Neural cell (in vitro differentiated cells): ENCODE measurements at regions not wholly inside any gene's neighbourhood (a gene's known extent, or its start where the extent isn't known, plus 50 kb on each side); places are given as distances from the start of the nearest gene placed in this dataset.

ENCODE experiments used
- CTCF ChIP-seq: fragments of 450-650 bp; IDR thresholded peaks from 2 replicates; pipeline ENCODE4 v1.5.1; 2014; ENCODE audit warnings: antibody characterized with exemption, mild to moderate bottlenecking, moderate library complexity; ENCODE audit not compliant: poor library complexity, severe bottlenecking
- EP300 ChIP-seq: fragments of 450-650 bp; conservative IDR thresholded peaks from 2 replicates; pipeline ENCODE4 v1.6.1; 2014; ENCODE audit warnings: antibody characterized with exemption, mild to moderate bottlenecking, moderate library complexity; ENCODE audit not compliant: poor library complexity, severe bottlenecking
- EZH2 ChIP-seq: fragments of 200-600, 300-800 bp; shearing (Covaris generic), sonication (generic); IDR thresholded peaks from 2 replicates; pipeline ENCODE4 v1.6.1; 2014; ENCODE audit warnings: antibody characterized with exemption, low read length, borderline replicate concordance, mild to moderate bottlenecking; ENCODE audit not compliant: insufficient read depth, poor library complexity, severe bottlenecking
- MXI1 ChIP-seq: fragments of 450-650 bp; conservative IDR thresholded peaks from 2 replicates; pipeline ENCODE4 v1.6.1; 2014; ENCODE audit warnings: antibody characterized with exemption, mild to moderate bottlenecking; ENCODE audit not compliant: poor library complexity, severe bottlenecking
- POLR2AphosphoS5 ChIP-seq: IDR thresholded peaks from 2 replicates; pipeline ENCODE4 v1.6.1; 2012
- RAD21 ChIP-seq: fragments of 450-650 bp; conservative IDR thresholded peaks from 2 replicates; pipeline ENCODE4 v1.6.1; 2014; ENCODE audit warnings: antibody characterized with exemption, mild to moderate bottlenecking, moderate library complexity
- SMC3 ChIP-seq: fragments of 450-650 bp; conservative IDR thresholded peaks from 2 replicates; pipeline ENCODE4 v1.6.1; 2014; ENCODE audit warnings: antibody characterized with exemption, mild to moderate bottlenecking, moderate library complexity; ENCODE audit not compliant: poor library complexity
- TAF1 ChIP-seq: IDR thresholded peaks from 2 replicates; pipeline ENCODE4 v1.6.1; 2012; ENCODE audit warnings: low read depth
- TF ChIP-seq, protein P1 (sequence below): IDR thresholded peaks from 2 replicates; pipeline ENCODE4 v1.6.1; 2012; ENCODE audit warnings: borderline replicate concordance

DNA sequence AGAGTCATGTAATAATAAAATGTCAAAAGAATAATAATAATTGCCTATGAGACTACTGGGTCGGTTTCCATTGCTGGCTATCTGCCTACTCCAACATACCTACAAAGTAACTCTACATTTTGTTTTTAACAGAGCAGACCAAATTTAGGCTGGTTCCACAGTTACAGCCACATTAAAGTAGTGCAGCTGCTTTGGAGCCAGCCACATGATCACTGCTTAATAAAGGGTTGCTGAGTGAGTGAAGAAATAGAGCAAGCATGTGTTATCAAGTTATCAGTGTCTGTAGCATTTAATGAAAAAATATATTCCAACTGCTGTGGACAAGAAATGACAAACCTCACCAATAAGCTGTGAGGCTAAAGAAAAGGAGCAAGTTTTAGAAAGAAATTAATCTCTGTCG, 782.3 kb downstream of the PCDH18 start:
- TF ChIP-seq CTCF (no peak), EZH2 (no peak), RAD21 (no peak), POLR2AphosphoS5 (no peak), EP300 (no peak), MXI1 (no peak), SMC3 (no peak), TAF1 (no peak)
- TF ChIP-seq, protein P1, sequence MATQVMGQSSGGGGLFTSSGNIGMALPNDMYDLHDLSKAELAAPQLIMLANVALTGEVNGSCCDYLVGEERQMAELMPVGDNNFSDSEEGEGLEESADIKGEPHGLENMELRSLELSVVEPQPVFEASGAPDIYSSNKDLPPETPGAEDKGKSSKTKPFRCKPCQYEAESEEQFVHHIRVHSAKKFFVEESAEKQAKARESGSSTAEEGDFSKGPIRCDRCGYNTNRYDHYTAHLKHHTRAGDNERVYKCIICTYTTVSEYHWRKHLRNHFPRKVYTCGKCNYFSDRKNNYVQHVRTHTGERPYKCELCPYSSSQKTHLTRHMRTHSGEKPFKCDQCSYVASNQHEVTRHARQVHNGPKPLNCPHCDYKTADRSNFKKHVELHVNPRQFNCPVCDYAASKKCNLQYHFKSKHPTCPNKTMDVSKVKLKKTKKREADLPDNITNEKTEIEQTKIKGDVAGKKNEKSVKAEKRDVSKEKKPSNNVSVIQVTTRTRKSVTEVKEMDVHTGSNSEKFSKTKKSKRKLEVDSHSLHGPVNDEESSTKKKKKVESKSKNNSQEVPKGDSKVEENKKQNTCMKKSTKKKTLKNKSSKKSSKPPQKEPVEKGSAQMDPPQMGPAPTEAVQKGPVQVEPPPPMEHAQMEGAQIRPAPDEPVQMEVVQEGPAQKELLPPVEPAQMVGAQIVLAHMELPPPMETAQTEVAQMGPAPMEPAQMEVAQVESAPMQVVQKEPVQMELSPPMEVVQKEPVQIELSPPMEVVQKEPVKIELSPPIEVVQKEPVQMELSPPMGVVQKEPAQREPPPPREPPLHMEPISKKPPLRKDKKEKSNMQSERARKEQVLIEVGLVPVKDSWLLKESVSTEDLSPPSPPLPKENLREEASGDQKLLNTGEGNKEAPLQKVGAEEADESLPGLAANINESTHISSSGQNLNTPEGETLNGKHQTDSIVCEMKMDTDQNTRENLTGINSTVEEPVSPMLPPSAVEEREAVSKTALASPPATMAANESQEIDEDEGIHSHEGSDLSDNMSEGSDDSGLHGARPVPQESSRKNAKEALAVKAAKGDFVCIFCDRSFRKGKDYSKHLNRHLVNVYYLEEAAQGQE = no peak
